ENCODE measurements at regions not wholly inside any gene's neighbourhood (a gene's known extent, or its start where the extent isn't known, plus 50 kb on each side); places are given as distances from the start of the nearest gene placed in this dataset.

- Histone ChIP-seq H3K9me3 (ENCODE audit: control insufficient read depth, low read depth, low read length) (no peaks in the 10 kb centered on the region), H3K4me2 (ENCODE audit: insufficient read depth, insufficient read length, low read length) (no peak overlapping the region), H3K56ac (ENCODE audit: insufficient read length, low read depth, low read length) (no peak overlapping the region), H3K79me2 (ENCODE audit: insufficient read depth, low read length) (no peaks in the 10 kb centered on the region), H4K91ac (ENCODE audit: insufficient read length, low read depth, low read length) (no peak overlapping the region), H2AFZ (ENCODE audit: low read length) (no peak overlapping the region), H3K4ac (ENCODE audit: low read depth, low read length) (no peak overlapping the region), H2BK120ac (ENCODE audit: low read depth, low read length, poor library complexity, severe bottlenecking) (no peak overlapping the region), H2BK15ac (ENCODE audit: low read depth, low read length) (no peak overlapping the region), H3K18ac (ENCODE audit: insufficient read length, low read depth, low read length) (no peak overlapping the region), H3K14ac (ENCODE audit: insufficient read depth, low read length) (no peak overlapping the region), H4K20me1 (ENCODE audit: control insufficient read depth, insufficient read depth, insufficient read length) (no peaks in the 10 kb centered on the region), H3T11ph (ENCODE audit: low read length) (no peak overlapping the region), H2BK12ac (ENCODE audit: insufficient read length, low read depth, low read length) (no peak overlapping the region), H3K27me3 (ENCODE audit: insufficient read depth, low read length) (no peaks in the 10 kb centered on the region), H3K23me2 (ENCODE audit: insufficient read length, low read depth, low read length, poor library complexity, severe bottlenecking) (no peaks in the 10 kb centered on the region), H2AK5ac (ENCODE audit: insufficient read length, low read length) (no peak overlapping the region), H4K5ac (ENCODE audit: insufficient read length, low read depth, low read length) (no peak overlapping the region), H3K23ac (ENCODE audit: insufficient read length, low read depth, low read length) (no peak overlapping the region), H3K9ac (ENCODE audit: extremely low read depth, insufficient read length, low read length) (no peak overlapping the region), H3K4me1 (ENCODE audit: insufficient read depth, low read length) (no peaks in the 10 kb centered on the region; the same call in 1 of the 2 replicates), H3K79me1 (ENCODE audit: insufficient read depth, low read depth, low read length, poor library complexity, severe bottlenecking) (no peaks in the 10 kb centered on the region), H3K27ac (ENCODE audit: insufficient read length, low read depth, low read length) (no peak overlapping the region), H2BK5ac (ENCODE audit: insufficient read length, low read length) (no peak overlapping the region), H4K8ac (replicated peaks; ENCODE audit: insufficient read length, low read depth, low read length) (no peak overlapping the region), H2BK20ac (ENCODE audit: low read depth, low read length, poor library complexity, severe bottlenecking) (no peak overlapping the region)
- Mint-ChIP-seq H3K4me1 (peaks cover 2 to 9% of the 10 kb centered on the region in 2 experiments; a peak in 2 of 4 replicates), H3K36me3 (ENCODE audit: insufficient read depth in 1 of 3, low read depth in 3 of 3) (peaks cover 0 to 4% (median 0%) of the 10 kb centered on the region in 3 experiments; a peak in 4 of 7 replicates), H3K9me3 (no peaks in the 10 kb centered on the region), H3K27me3 (ENCODE audit: low read depth) (no peaks in the 10 kb centered on the region; the same call in 1 of the 2 replicates), H3K27ac (no peak overlapping the region), H3K4me3 (no peak overlapping the region)
- no CpG with 5 or more reads among the region's 1 CpG for WGBS (ENCODE audit: extremely low coverage, insufficient read length, low lambda C conversion rate)
- no peak for TF ChIP-seq CTCF (conservative IDR thresholded peaks at IDR 0.05)
- no peak for DNase-seq
Measured at GRCh38 chr9:28981129-28981528, 1407.8 kb upstream of the C9orf72 start.

Data from H9 (cell line).